Cardiac fibroblast (primary cell): ENCODE measurements at regions not wholly inside any gene's neighbourhood (a gene's known extent, or its start where the extent isn't known, plus 50 kb on each side); places are given as distances from the start of the nearest gene placed in this dataset.
A peak's percentile ranks its signal among the peaks of the same experiment; 100 is the strongest.

Experiments used
- DNase-seq, 2 donors: peaks; one replicate each; pipeline versions ENCODE4 v3.0.0 to v3.0.0-alpha.2; 2010; ENCODE audit warnings: low read depth in 2 of 2
- H3K4me3 ChIP-seq, 2 donors: replicated peaks in 1 of 2; 1 replicate in 1 of 2; 2 replicates in 1 of 2; pipeline ENCODE4 v1.5.1; 2011; ENCODE audit warnings: low read depth in 2 of 2, low read length in 2 of 2, mild to moderate bottlenecking in 2 of 2, moderate library complexity in 1 of 2
- TF ChIP-seq, protein P1 (sequence below): IDR thresholded peaks from one replicate; pipeline ENCODE4 v1.5.1; 2011; ENCODE audit warnings: low read depth, mild to moderate bottlenecking, low read length, inconsistent platforms

GRCh38 chr2:120840795-120841487, 105.3 kb downstream of the GLI2 start:
- DNase-seq, result no peak
- TF ChIP-seq, protein P1, sequence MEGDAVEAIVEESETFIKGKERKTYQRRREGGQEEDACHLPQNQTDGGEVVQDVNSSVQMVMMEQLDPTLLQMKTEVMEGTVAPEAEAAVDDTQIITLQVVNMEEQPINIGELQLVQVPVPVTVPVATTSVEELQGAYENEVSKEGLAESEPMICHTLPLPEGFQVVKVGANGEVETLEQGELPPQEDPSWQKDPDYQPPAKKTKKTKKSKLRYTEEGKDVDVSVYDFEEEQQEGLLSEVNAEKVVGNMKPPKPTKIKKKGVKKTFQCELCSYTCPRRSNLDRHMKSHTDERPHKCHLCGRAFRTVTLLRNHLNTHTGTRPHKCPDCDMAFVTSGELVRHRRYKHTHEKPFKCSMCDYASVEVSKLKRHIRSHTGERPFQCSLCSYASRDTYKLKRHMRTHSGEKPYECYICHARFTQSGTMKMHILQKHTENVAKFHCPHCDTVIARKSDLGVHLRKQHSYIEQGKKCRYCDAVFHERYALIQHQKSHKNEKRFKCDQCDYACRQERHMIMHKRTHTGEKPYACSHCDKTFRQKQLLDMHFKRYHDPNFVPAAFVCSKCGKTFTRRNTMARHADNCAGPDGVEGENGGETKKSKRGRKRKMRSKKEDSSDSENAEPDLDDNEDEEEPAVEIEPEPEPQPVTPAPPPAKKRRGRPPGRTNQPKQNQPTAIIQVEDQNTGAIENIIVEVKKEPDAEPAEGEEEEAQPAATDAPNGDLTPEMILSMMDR, result no peak

DNA sequence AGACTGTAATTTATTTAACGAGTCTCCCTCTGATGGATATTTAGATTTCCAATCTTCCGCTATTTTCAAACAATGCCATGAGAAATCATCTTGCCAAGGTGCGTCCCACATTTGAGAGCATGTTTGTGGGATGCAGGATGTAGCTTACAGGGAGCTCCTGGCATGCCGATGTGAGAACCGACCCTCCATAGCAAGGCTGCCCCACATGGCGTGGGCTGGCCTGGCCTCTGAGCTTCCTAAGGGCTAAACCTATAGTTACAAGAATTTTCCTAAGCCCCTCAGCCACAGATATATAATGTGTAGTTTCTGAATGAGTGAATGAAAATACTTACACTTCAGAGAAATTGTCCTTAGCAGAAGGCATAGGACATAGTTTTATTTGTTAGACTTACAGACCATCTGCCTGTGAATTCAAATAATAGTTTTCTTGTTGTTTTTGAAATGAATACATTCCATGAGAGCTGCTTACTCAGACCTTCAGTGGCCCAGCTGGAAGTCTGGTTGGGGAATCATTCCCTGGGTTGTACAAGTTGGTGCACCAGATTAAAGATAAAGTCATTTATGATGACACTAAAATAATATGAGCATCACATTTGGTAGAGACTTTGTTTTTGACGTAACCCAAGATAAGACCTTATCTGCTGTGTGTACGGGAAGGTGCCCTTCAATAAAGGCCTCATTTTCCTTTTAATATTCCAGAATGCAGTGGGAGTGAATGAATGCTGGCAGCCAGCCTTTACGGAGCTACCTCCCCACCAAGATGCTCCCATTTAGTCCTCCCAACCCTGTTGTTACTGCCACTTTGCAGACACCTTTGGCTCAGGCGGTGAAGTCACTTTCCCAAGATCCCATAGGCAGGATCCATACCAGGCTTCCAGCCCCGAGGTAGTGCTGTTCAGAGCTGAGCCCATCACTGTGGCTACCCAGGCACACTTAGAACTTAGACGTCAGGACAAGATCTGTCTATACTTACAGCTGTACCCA, 107.1 kb downstream of the GLI2 start:
- no peak overlapping the region for H3K4me3 ChIP-seq
- TF ChIP-seq, protein P1, result no peak
- DNase-seq, result peak in 1 of 2 donors; percentile 19

More at GRCh38 chr2:120840795-120841487, 105.3 kb downstream of the GLI2 start:
- no peak overlapping the region for H3K4me3 ChIP-seq

- H3K4me3 ChIP-seq, result no peak overlapping the region
- no peak for DNase-seq
- TF ChIP-seq, protein P1, result no peak
Measured at GRCh38 chr2:120844070-120844738, 108.5 kb downstream of the GLI2 start.

- DNase-seq, result peak in 1 of 2 donors; percentile 63
- TF ChIP-seq, protein P1, result no peak
- H3K4me3 ChIP-seq, result no peak overlapping the region
Measured at GRCh38 chr2:120845277-120845676, 109.6 kb downstream of the GLI2 start.

DNA sequence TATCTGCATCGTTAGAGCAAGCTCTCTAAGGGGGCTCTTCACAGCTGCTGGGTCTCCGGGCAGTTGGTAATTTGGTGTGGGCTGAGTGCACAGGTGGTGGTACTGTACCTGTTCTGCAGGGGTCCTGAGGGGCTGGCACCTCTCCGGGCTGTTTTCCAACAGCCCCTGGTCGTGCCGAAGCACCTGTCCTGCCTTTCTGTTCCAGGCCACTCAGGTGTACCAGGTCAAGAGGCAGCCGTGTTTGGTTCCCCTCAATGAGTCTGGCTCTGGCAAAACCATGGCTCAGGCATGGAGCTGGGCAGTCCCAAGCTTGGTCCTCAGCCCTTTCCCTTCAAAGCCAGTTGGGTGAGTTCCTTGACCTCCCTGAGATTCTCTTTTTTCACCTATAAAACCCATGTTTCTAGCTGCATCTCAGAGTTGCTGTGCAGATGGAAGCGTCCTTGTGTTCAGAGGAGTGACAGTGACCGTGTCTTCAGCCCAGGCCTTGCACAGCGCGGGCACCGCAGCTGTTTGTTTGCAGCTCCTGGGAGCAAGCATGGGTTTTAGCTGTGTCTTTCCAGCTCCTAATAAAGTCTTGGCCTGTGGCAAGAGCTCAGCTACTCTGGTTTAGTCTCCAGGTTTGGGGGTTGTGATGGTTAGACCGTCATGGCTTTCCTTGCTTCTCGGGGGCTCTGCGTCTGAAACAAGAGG, 110.9 kb downstream of the GLI2 start:
- TF ChIP-seq, protein P1, result no peak
- no peak overlapping the region for H3K4me3 ChIP-seq
- no peak for DNase-seq

DNA sequence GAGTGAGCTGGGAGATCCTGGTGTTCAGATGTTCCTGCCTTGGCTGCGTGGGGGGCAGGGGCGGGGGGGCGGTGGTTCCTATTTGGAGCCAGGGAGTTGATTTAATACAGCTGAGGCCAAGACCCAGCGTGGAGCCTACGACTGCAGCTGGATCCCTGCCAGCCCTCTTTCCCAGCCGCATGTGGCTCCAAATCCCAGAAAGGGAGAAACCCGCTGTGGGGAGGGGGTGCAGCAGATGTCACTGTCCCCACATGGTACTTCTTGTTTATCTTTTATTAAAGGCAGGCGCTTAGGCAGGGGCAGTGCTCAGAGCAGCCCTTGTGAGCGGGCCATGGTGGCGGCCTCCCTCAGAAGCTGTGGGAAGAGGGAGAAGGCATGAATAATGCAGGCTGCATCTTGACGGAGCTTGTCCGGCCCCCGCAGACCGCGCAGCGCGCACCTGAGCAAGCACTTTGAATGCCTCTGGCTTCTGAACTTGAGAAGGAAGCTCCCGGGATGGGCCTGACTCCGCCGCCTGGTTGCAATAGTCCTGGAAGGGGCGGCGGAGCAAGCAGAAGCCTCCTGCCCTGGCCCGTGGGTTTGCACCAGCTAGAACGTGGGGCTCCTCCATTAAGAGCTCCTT, 112.1 kb downstream of the GLI2 start:
- H3K4me3 ChIP-seq, result no peak overlapping the region
- DNase-seq, result no peak
- TF ChIP-seq, protein P1, result no peak
